HG03108 (cell line): ENCODE measurements at regions not wholly inside any gene's neighbourhood (a gene's known extent, or its start where the extent isn't known, plus 50 kb on each side); places are given as distances from the start of the nearest gene placed in this dataset.
"Not testable (repeated sequence)": the region's sequence is repeated elsewhere in the genome, so short reads cannot be mapped to it uniquely, and the experiment has no call there.

Source experiments
- ATAC-seq: cut with Tn5 transposase; IDR thresholded peaks from one replicate; pipeline ENCODE4 v1.9.1; 2021; ENCODE audit warnings: moderate library complexity; ENCODE audit not compliant: unreplicated experiment

GRCh38 chr18:51323961-51324360, 126.5 kb upstream of the MEX3C start:
- no peak for ATAC-seq

DNA sequence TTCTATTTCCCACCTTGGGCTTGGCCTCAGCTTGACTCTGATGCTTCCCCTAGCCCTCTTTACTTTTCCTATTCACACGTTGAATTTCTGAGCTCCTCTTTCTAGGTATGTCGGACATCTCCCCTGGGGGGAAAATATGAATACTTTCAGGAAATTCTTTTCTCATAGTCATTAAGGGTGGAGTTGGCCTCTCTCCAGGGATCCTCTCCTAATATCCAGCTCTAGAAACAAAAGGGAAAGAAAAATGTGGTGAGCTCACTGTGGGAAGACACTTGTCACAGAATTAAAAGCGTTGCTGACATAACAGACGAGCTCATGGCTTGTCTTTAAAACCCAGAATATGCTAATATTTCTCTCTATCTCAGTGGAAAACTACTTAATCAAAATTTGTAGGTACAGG, 132.7 kb upstream of the MEX3C start:
- no peak for ATAC-seq

- ATAC-seq = no peak
Observed at GRCh38 chr18:51330739-51331138, 133.3 kb upstream of the MEX3C start.

DNA sequence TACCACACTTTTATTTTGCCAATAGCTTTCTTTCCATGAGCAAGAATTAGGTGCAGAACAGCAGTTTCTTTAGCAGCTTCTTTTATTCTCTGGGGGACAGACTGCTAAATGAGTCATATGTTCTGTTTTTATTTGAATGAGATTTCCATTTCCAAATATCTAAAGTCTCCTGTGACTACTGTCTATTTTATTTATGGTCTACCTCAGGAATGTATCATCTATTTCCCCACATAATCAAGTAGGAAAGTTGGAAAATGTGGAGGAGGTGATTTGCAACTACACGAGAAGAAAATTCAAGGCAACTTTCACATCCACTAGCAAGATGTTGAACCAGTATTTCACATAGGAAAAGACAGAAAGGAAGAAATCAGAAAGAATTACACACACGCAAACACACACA, 139.9 kb upstream of the MEX3C start:
- no peak for ATAC-seq

GRCh38 chr18:51339856-51340255, 142.4 kb upstream of the MEX3C start:
- ATAC-seq = no peak

DNA sequence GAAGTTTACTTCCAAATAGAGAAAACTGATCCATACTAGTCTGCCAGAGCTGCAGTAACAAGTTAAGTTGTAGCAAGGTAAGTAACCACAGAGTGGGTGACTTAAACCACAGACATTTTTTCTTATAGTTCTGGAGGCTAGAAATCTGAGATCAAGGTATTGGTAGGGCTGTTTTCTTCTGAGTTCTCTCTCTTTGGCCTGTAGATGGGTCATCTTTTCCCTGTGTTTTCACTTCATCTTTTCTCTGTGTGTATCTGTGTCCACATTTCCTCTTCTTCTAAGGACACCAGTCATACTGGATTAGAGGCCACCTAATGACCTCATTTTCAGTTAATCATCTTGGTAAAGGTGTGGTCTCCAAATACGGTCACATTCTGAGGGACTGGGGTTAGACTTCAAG, 142.9 kb upstream of the MEX3C start:
- no peak for ATAC-seq

DNA sequence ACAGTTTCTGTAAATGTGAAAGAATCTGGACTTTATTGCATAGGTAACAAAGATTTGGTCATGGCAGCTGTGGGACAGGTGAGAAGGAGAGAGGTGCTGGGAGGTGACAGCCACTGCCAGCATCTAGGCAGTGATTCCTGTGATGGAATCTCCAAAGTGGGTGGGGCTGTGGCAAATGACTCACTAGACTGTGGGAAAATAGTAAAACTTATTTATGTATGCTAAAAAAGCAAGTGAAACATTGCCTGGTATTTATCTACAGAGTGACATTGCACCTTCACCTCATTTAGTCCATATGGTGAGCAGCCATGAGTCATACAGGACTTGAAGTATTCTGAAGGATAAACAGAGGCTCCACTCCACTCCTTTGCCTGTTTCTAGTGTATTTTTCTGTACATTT, 145.3 kb upstream of the MEX3C start:
- ATAC-seq = no peak

DNA sequence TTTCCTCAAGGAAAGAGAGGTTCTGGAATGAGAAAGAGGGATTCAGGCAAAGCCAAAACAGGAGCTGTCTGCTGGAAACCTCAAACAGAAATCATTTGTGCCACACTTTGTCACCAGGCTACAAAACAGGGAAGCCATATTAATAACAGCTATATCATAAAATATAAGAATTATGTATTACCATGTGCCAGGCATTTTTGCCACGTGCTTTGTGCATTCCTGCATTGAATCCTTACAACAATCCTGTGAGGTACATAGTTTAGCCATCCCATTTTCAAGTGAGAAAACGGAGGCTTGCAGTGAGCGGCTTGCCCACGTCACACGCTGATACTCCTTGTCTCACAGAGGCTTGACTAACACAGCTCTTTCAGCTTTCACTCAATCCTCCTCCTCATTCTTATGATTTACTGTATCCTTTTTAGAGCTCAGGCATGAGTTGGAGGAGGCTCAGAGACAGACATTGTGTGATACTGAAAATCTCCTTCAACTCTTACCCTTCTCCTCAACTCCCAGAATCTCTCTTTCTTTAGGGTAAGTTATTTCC, 148.4 kb upstream of the MEX3C start:
- no peak for ATAC-seq

GRCh38 chr18:51346404-51346803, 148.9 kb upstream of the MEX3C start:
- ATAC-seq = no peak

DNA sequence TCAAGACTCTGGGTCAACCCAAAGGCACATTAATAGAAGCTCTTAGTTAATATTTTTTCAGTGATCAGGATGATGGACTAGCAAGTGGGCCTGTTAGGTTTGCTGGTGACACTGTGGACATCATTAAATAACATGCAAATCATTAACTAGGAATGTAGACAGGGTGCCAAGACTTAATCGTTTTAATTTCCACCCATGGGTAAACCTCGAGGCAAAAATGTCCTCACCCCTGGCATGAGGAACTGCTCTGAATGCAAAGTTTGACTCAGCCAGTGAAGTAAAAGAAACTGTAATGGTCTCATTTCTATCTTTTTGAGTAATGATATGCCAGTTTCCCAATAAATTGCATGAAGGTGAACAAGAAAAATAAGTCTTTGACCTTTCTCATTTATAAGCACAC, 152.6 kb upstream of the MEX3C start:
- ATAC-seq = no peak

DNA sequence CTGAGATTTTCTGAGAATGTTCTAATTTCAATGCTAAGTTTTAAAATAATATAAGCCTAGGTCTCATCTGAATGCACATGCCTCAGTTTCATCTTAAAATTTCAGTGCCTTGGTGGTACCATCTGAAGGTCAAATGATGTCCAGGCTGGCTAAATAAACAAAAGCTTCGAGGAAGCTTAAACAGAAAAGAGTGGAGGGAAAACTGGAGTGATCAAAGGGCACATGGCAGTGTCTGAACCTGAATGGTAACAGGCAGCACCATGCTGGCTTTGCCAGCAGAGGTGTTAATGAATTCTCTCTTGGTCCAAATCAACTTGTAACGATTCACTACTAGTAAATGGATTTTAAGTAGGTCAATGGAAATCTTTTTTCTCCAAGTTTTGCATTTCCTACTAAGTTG, 158.4 kb upstream of the MEX3C start:
- no peak for ATAC-seq

GRCh38 chr18:51360301-51360700, 162.8 kb upstream of the MEX3C start:
- not testable (repeated sequence) for ATAC-seq

DNA sequence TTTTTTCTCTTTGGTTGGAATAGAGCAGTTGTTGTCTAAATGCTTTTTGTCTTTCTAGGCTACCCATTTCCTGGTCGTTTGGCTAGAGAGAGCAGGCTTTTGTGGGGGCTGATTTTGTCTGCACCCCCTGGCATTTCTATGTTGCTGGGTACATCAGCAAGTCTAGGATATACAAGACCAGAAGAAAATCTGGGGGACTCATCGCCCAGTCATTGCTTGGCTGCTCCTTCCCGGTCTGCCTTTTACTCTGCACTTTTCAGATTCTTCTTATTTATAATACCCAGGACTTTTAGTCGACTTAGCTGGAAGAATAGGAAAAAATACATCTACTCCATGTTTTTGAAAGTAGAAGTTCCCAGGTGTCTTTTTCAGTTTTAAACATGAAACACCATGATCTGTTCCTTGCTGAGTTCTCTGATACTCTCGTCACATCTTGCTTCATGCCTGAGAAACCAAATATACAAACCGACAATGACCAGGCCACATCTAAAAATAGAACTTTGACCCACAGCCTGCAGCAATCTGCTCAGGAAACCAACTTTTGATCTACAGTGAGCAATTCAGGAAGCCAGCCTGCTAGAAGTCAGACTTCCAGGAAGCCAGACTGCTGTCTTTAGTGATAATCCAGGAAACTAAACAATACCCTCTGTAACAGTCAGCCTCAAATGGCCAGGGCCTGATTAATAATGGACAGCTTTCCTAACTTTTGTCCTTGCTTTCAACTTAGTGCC, 163.8 kb upstream of the MEX3C start:
- ATAC-seq = peak; percentile 72

GRCh38 chr18:51363384-51363783, 165.9 kb upstream of the MEX3C start:
- no peak for ATAC-seq

DNA sequence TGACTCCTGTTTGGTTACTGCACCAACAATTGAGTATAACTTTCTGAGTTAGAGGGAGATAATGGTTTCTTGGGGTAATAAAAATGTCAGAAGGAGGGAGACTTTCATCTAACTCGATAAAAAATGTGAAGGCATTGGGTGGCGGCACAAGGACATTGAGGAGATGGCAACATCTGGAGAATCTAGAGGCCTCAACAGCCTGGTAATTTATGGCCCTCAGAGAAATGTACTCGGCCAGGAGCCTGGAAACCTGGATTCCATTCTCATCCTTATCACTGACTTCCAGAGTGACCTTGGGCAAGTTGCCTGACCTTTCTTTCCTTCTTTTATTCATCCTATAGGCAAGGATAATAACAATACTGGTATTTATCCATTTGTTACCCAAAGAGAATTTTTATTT, 173.5 kb upstream of the MEX3C start:
- no peak for ATAC-seq

- no peak for ATAC-seq
Observed at GRCh38 chr18:51371929-51372328, 174.4 kb upstream of the MEX3C start.

- ATAC-seq = no peak
Observed at GRCh38 chr18:51382081-51382480, 184.6 kb upstream of the MEX3C start.

- no peak for ATAC-seq
Observed at GRCh38 chr18:51383116-51383515, 185.6 kb upstream of the MEX3C start.

- no peak for ATAC-seq
Observed at GRCh38 chr18:51383711-51384110, 186.2 kb upstream of the MEX3C start.

- no peak for ATAC-seq
Observed at GRCh38 chr18:51385270-51385669, 187.8 kb upstream of the MEX3C start.

- no peak for ATAC-seq
Observed at GRCh38 chr18:51390702-51391101, 193.2 kb upstream of the MEX3C start.

GRCh38 chr18:51391215-51391614, 193.7 kb upstream of the MEX3C start:
- no peak for ATAC-seq

DNA sequence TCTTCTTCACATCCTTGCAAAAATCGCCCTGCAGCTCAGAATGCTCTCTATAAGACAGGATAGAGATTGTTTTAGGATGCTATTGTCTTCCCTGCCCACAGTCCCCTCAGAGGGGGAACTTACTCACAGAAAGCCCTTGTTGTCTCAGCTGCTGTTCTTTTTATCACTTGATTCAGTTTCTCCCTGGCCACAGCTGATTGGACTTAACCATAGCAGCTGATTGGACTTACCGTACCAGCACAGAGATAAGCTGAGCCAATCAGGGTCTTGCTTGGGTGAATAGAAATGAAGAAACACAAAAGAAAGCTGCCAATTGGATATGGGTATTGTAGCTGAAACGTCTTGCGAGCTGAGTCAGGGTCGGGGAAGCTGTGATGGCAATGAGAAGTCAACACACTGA, 194.2 kb upstream of the MEX3C start:
- no peak for ATAC-seq
